GM18868 (cell line): ENCODE measurements at regions not wholly inside any gene's neighbourhood (a gene's known extent, or its start where the extent isn't known, plus 50 kb on each side); places are given as distances from the start of the nearest gene placed in this dataset.

Experiments
- ATAC-seq: cut with Tn5 transposase; IDR thresholded peaks from one replicate; pipeline ENCODE4 v1.9.1; 2021; ENCODE audit warnings: mild to moderate bottlenecking, moderate library complexity; ENCODE audit not compliant: unreplicated experiment

GRCh38 chr13:40136896-40137295, 481.4 kb downstream of the COG6 start:
- no peak for ATAC-seq

DNA sequence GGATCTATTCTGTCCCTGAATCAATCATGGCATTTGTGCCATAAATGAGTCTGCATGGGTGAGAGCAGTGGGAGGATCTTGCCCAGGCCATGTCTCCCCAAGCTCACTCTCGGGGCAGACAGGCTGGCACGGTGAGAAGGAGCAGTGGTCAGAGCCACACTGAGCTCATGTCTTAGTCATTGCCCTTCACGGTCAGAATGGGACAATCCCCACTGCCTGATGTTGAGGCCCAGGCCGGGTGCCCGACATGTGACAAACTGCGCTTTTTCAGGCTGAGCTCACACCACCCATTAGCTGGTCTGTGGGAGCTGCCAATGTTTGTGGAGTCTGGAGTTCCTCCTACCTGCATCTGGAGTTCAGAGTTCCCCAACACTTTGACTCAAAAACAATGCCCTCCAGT, 481.9 kb downstream of the COG6 start:
- ATAC-seq: no peak

DNA sequence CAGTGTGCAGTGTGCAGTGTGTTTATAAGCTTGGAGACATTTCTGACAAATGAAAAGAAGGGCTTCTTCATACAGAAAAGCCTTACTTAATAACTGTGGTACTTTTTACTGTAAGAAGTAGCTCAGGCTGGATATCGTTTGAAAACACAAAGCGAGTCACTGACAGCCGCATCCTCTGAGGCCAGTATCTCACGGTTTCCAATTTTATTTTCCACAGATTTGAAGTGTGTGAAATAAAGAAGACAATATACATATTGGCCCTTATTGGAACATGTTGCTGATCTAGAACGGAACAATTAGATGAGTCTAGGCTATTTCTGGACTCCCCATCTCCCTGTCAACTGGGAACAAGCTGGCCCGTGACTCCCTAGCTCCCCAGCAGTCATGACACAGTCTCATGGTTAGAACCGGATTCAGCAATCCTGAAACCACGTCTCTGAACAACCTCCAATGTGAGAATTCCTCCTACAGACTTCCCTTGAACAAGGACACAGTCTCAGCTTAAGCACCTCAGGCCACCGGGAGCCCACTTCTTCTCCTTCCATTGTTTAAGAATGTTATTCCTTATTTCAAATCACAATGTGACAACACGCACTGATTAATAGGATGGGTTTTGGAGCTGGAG, 484.5 kb downstream of the COG6 start:
- ATAC-seq: no peak

DNA sequence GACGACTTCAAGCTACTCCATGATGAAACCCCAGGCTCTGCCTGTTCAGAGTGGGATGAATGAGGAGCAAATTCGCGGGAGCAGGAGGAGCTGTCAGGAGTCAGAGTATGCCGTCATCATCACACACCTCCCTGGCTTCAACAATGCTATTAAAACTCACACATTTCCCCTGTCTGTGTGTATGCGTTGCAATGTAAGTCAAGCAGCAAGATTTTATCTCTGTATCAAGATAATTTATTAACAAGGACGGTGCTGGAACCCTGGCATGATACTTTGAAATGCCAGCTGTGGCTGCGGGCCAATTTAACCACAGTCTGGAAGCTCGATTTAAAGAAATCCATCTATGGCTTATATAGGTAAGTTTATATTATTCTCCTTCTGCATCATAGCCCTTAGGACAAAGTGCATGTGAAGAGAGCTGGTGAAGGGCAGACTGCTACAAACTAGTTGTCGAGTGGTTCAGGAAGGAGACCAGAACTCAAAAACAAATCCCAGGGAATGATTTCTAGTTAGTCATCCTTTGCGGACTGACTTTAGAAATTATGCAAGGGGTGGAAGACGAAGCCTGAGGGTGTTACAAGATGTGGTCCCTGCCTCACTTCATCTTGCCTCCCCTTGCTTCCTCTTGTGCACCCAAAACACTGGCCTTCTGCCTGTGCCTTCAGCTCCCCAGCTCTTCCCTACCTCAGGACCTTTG, 486.5 kb downstream of the COG6 start:
- ATAC-seq: no peak

DNA sequence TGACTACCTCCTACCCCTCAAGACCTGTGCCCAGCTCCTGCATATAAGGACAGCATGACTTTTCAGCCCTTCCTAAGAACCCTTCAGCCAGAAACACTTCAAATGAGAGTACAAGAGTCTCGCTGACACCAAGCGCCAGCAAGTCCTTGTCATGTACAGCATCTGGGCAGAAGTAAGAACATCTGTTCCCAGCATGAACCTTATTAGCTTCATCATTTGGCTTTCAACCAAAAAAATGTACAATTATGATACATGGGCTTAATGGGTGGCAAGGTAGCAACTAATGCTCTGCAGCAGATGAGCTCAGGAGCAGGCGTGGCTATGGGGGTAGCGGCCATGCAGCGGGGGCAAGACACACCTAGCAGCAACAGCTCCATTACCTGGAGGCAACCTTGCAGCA, 487.6 kb downstream of the COG6 start:
- ATAC-seq: no peak

DNA sequence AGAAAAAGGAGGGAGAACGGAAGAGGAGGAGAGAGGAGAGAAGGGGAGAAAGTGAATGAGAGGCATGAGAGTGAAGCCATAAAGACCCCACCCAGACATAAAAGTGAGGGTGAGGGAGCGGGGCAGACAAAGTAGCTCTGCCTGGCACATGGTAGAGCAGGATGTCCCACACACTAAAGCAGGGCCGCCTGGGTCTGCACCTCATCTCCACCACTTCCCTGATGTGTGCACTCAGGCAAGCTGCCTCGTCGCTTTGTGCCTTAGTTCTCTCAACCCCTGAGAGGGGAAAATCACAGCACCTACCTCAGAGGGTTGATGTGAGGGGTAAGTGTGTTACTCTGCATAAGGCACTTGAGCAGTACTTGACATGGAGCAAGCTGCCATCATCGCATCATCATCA, 488.1 kb downstream of the COG6 start:
- no peak for ATAC-seq

DNA sequence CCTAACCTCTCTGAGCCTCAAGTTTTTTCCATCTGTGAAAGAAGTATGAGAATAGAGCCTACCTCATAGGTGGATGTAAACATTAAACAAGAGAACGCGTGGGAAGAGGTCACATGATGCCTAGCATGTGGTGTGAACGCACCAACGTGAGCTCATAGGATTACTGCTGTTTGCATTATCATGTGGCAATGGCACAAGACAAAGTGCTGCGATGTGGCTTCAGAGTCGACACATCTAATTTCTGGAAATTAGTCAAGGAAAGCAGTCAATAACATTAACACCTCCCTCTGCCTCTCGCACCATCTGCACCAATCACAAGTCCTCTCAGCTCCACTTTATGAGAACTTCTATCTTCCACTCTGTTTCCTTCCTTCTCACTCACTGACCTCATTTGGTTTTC, 489.7 kb downstream of the COG6 start:
- ATAC-seq: no peak

GRCh38 chr13:40146063-40146462, 490.6 kb downstream of the COG6 start:
- ATAC-seq: no peak

DNA sequence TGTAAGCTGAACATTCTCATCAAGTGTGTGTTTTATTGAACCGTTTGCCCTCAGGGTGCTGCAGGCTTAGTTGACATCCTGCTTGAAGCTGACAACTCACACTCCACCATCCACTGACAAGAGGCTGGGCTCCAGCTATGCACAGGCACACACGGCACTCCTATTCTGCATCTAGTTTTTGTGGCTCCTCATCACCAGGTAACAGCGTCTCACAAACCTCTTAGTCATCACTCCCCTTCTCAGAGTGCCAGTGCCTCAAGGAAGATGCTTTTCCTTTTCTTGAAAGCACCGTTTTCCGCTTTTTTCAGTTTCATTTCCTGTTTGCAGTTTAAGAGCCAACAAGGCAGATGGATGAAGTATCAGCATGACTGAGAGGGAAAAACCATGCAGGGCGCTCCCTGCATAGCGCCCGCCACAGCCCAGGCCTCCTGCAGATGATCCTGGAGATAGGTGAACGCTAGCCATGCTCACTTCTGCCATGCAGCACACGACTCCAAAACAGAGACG, 491.2 kb downstream of the COG6 start:
- no peak for ATAC-seq

DNA sequence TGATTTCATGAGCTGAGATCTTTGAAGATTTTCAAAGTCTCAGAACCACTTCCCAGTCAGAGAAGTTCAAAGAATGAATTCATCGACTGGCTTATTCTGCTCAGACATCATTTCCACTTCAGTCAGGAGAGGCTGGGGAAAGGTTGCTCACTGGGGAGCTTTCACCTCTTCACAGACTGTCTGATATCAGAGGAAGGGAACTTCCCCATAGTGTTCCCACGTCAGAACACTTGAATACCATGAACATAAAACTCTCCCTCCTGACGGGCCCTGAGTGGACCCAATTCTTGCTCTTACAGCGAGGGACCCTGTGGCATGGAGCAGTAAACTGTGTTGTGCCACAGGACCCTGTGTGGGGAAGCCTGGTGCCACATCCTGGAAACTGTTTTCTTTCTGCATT, 492.6 kb downstream of the COG6 start:
- ATAC-seq: peak; percentile 56

GRCh38 chr13:40148742-40149141, 493.3 kb downstream of the COG6 start:
- no peak for ATAC-seq

- ATAC-seq: no peak
Measured at GRCh38 chr13:40149611-40150274, 494.3 kb downstream of the COG6 start.

- no peak for ATAC-seq
Measured at GRCh38 chr13:40151673-40152072, 496.2 kb downstream of the COG6 start.

DNA sequence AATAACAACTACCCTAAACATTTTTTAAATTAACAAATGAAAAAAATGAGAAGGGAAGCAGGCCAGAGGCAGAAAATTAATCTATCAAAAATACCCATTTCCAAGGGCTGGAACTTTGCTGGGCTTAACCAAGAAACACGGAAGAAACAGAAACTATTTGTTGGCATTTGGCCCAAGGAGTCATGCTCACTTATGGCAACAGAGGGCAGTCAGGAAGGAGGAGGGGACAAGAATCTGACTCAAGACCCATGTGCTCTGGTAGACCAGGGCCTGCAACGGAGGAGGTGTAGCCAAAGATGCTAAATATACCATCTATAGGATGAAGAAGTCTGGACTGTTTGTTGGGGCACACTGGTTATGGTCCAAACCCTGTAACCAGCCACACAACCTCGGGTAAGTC, 496.7 kb downstream of the COG6 start:
- no peak for ATAC-seq

GRCh38 chr13:40152922-40153321, 497.5 kb downstream of the COG6 start:
- ATAC-seq: no peak

DNA sequence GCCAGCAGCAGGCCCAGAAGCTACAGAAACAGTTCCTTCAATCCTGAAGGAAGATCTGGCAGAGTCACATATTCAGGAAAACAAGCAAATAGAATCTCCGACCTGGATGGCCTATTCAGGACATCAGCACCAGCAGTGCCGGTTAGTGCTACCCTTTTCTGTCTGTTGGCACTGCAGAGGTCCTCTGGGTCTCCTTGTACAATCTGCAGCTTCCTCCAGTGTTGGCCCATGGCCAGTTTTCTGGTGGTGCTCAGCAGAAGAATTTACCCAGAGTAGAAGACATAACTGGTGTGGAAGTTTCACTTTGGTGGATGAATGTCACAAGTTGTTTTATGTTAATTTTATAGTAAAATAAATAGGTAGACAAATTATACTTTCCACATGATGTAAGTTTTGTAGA, 498.1 kb downstream of the COG6 start:
- ATAC-seq: no peak

GRCh38 chr13:40155201-40155600, 499.7 kb downstream of the COG6 start:
- ATAC-seq: no peak

DNA sequence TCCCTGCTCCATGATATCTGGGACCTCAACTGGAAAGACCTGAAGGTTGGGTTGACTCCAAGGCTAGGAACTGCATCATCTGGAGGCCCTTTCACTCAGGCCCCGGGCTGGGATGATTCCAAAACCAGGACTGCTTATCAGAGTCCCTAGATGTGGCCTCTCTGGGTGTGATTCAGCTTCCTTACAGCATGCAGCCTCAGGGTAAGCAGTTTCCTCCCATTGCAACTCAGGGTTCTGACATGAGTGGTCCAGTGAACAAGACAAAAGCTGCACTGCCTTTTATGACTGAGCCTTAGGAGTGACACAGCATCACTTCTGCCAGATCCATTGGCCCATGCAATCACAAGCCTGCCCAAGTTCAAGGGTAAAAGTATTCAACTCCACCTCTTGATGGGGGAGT, 502.8 kb downstream of the COG6 start:
- ATAC-seq: no peak

DNA sequence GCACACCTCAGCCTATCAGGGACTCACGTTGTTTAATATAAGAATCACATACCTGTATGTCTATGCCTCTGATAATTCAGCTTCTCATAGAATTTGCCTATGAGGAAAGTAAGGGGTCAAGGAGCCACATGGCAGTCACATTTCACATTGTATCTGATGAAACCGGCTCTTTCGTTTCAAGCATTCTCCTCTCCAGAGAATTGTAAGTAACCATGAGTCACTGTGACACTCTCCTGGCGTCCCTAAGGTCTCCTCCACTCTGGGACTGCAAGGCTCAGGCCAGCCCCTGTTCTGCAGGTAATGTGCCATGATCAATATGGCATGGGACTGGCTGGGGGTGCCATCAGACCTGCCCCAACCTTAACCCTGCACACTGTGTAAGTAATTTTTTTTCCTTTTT, 503.3 kb downstream of the COG6 start:
- no peak for ATAC-seq

DNA sequence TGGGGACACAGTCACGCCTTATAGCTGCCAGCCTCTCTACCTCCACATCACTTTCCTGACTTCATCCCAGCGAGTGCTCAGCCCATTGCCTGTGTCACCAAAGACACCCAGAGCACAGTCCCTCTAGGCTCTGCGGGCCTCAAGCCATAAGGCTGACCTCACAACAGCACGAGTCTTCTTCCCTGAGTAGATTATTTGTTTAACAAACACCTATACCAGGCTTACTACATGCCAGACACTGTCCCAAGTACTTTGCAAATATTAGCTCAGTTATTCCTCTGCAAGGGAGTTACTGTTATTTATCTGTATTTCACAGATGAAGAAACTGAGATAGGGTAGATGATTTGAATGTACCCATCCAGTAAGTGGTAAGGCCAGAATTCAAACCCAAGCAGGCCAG, 504.3 kb downstream of the COG6 start:
- ATAC-seq: no peak

GRCh38 chr13:40160618-40161350, 505.3 kb downstream of the COG6 start:
- peak; percentile 58 for ATAC-seq
